ENCODE measurements at regions not wholly inside any gene's neighbourhood (a gene's known extent, or its start where the extent isn't known, plus 50 kb on each side); places are given as distances from the start of the nearest gene placed in this dataset.

DNA sequence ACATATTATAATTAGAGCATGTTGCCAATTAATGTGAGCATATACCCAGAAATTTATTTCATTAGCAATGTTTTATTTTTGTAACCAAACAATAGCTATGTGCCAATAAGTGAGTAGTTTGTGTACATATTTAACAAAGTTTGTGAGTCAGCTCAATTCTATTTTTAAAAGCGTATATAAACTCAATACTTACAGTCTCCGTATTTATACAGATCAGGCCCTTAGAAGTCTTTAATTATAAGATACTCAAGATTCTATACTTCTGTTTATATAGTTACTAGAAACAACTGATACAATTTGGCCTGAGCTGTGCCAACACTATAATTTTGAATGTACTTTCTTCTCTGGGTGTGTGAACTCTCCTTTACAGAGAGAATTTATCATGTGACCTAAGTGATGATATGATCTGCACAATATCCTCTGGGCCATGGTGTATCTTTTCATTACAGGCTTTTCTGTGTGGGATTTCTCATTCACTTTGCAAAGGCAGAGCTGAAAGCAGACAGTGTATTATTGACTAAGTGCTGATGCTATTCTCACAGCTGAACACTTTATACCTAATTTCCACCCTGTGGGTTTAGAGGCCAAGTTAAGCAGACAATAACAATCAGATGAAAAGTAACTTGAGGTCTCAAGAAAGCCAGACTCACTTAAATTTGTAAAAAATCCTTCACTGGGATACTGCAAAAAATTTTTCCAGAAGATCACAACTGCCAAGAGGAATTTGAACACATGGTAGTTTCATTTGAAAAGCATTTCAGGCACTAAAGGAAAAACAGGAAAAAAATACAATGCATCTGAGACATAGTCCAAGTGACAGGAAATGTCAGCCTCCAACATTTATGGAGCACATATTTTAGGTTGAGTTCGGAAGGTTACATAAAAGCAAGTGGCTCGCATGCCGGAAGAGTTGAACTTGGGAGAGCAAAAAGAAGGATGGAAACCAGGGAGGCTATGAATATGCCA, 277.9 kb upstream of the SEMA6D start:
- DNase-seq (ENCODE audit: low read depth, low spot score): no peak
- H3K4me3 ChIP-seq (ENCODE audit: low read length): no peak overlapping the region

DNA sequence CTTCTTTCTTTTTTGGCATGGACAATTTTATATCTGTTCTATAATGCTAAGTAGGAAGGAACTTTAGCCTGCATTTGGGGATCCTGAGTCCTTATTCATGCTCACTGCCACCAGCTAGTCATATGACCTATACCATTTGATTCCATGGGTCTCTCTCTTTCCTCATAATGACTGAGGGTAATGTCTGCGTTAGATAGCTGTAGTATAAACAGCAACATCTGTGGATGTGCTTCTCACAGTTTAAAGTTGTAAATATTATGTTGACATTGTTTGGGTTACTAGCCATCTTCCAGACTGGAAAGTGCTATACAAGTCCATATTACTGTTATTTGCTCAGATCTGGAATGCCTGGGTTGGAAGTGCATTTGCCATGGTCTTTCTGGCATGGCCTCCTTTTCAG, 274.9 kb upstream of the SEMA6D start:
- DNase-seq (ENCODE audit: low read depth, low spot score): no peak
- H3K4me3 ChIP-seq (ENCODE audit: low read length): no peak overlapping the region

DNA sequence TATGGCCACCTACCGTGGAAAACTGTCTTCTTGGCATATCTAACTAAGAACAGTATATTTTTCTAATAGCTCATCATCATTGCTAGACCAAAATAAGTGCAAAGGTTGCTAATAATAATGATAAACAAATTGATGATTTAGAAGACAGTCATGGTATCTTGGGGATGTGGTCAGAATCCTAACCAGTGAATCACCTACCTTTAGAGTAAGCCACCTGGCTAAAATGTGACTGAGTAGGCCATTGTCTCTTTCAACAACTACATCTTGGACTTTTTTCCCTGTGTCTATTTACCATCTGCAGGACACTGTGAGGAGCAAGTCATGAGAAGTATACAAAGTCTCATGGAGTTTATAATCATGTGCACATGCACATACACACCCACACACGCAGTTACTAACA, 273.5 kb upstream of the SEMA6D start:
- no peak for DNase-seq (ENCODE audit: low read depth, low spot score)
- H3K4me3 ChIP-seq (ENCODE audit: low read length): no peak overlapping the region

DNA sequence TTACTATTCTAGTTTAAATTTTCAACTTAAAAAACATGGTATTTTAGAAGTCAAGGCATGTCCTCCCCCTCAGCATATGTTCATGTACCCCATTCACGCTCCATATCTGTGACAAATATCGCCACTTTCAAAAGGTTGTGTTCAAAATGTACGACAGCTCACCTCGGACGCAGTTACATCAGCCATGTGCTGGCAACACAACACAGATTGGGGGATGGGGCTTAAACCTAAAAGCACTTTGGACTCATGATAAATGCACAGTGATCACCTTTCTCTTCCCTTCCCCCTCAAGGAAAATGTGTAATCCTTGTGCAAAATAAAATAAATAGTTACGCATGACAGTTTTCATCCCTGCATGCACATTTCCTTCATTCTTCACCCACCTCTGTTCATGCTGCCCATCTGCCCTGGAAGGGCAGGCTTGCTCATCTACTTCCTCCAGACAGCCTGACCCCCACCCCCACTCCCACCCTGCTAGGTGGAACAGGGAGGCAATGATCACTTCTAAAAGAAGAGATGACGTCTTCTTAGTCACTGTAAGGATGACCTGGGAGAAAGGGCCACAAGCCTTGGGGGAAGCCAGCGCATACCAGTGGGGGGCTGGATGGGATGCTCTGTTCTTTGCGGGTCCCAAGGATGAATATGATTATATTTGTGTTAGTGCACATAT, 271.4 kb upstream of the SEMA6D start:
- no peak overlapping the region for H3K4me3 ChIP-seq (ENCODE audit: low read length)
- no peak for DNase-seq (ENCODE audit: low read depth, low spot score)

DNA sequence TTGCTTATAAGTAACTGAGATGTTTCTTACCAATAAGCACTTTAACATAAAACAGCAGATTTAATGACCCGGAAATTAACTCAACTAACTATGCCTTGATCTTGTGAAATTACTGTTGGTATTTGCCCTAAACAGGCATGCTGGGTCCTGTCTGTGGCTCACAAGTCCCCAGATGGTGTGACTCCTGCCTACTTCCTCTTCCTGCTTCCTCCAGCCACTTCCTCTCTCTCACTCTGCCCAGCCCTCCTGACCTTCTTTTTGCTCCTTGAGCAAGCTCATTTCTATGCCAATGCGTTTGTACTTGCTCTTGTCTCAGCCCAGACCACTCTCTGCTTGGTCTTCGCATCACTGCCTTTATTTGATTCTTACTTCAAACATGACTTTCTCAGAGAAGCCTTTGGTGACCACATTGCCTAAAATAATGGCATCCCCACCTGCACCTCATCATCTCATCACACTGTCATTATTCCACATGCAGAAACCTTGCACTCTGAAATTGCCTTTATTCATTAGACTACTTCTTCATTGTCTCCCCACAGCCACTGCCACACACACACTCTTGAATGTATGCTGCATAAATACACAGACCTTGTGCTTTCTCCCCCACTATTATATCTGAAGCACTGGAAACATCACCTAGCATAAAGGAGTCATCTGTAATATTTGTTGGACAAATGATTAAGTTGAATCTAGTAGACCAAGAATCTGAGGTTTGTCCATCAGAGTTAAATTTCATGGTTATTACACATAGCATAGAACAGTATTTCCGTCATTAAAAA, 256.3 kb upstream of the SEMA6D start:
- no peak overlapping the region for H3K4me3 ChIP-seq (ENCODE audit: low read length)
- peak; percentile 3 for DNase-seq (ENCODE audit: low read depth, low spot score)

DNA sequence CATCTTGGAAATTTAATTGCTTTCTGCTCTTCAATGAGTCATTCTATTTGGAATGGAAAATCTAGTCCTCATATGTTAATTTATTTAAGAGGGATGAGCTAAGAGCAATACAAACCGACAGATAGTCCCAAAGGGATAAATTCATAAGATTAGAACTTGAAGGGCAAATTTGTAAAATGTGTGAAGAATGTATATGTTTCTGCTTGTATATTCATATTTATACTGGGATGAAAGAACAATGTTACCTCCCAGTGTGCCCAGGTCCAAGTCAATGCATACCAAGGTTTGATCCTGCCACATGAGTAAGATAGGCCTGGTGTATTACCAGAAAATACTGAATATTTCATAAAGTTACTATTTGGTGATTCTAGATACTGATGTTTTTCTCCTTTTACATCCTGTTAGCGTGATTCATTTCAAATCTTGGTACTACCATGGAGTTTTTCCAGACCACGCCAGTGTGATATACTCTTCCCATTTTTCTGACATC, 255.6 kb upstream of the SEMA6D start:
- no peak for DNase-seq (ENCODE audit: low read depth, low spot score)
- no peak overlapping the region for H3K4me3 ChIP-seq (ENCODE audit: low read length)

DNA sequence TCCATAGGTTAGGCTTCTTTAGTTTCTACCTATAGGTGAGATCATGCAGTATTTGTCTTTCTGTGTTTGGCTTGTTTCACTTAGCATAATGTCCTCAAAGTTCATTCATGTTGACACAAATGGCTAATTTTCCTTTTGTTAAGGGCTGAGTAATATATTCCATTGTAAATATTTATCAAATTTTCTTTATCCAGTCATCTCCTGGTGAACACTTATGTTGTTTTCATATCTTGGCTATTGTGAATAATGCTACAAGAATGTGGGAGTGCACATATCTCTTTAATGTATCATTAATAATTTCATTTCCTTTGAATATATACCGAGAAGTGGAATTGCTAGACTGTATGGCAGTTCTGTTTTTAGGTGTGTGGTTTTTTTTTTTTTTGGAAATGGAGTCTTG, 250.9 kb upstream of the SEMA6D start:
- no peak overlapping the region for H3K4me3 ChIP-seq (ENCODE audit: low read length)
- no peak for DNase-seq (ENCODE audit: low read depth, low spot score)

DNA sequence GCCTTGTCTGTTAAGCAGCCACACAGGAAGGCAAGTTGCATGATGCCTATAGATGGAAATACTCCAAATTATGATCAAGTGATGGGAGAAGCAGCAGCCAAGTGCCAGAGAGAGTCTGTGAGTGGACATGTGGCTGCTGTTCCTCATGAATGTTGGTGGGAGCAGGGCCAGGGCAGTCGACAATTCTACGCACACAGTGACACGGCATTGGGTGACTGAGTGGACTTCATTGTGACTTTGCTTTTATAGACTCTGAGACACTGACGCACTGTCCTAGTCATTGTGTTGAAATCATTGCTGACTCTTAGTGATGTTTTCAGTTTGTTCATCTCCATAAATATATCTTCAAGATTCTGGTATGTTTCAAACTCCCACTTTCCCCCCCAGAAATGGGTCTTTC, 246.3 kb upstream of the SEMA6D start:
- H3K4me3 ChIP-seq (ENCODE audit: low read length): no peak overlapping the region
- no peak for DNase-seq (ENCODE audit: low read depth, low spot score)

DNA sequence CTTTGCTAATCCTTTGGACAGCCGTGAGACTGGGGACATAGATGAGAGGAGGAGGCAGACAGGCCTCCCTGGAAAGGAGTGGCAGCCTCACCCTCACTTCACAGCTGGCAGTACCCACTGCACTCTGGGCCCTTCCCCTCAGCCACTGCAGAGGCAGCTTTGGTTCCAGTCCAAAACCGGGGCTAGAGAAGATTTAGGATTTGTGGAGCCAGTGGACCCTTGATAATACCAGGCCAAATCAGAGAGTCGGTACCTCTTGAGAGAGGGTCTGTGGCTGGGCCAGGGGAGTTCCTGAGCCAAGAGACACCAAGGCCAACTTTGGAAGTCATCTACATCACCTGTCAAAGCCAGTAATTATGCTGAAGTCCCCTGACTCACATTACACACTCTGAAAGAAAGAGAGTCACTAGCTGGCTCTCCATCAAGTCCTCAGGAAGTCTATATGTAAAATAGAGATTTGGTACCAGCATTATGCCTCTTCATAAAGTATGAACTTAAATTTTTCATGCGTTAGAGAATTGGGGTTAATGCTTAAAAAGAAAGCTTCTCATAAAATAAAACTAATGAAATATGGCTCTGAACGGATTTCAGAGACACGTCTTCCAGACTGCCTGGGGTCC, 244.1 kb upstream of the SEMA6D start:
- DNase-seq (ENCODE audit: low read depth, low spot score): no peak
- no peak overlapping the region for H3K4me3 ChIP-seq (ENCODE audit: low read length)

DNA sequence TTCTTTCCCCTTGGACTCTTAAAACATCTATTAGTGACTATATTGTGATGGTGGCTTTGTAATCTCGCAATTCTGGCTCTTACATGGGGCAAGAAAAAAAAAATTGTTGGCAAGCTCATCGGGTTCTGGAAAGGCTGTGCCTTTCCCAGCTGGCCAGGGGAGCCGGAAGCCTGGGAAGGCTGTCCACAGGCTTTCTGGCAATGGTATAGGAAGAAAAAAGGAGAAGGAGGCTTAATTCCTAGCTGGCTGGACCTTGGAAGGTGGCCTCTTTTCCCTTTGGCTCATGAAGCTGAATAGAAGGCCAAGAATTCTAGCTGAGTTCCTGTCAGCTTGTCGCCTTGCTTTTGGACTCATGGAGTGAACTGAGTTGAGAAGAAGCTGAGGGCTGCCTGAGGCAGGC, 243.5 kb upstream of the SEMA6D start:
- no peak overlapping the region for H3K4me3 ChIP-seq (ENCODE audit: low read length)
- no peak for DNase-seq (ENCODE audit: low read depth, low spot score)

DNA sequence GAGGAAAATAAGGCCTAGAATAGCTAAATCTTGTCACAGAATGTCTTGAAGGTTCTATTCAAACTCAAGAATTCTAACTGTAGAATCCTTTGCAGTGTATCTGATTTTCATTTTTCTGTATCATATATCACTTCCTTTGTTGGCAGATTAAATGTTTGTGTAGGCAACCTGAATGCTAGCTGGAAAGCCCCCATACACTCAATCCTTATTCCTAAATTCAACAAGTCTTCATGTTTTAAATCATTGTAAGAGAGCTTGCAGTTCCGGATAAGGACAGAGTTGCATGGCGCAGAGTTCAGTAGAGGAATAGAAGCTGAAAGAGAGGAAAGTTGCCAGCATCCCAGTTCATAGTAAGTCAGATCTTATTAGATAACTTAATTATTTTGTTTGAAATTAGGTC, 242.0 kb upstream of the SEMA6D start:
- no peak overlapping the region for H3K4me3 ChIP-seq (ENCODE audit: low read length)
- DNase-seq (ENCODE audit: low read depth, low spot score): no peak

DNA sequence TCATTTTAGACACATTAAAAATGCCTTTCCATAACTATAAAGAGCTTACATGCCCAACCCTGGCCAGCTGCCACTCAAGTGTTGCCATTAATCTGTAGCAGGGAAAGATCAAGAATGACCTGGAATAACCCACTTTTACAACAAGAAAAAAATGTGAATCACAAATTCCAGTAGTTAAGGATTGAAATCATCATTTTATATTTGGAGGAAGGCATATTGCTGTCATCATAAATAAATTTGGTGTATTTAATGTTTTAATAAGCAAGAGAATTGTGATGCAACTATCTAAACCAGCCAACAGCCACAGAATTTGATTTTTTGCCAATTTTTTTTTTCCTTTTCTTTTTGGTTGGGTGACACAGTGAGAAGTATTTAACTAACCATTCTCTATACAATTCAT, 240.0 kb upstream of the SEMA6D start:
- H3K4me3 ChIP-seq (ENCODE audit: low read length): no peak overlapping the region
- no peak for DNase-seq (ENCODE audit: low read depth, low spot score)

DNA sequence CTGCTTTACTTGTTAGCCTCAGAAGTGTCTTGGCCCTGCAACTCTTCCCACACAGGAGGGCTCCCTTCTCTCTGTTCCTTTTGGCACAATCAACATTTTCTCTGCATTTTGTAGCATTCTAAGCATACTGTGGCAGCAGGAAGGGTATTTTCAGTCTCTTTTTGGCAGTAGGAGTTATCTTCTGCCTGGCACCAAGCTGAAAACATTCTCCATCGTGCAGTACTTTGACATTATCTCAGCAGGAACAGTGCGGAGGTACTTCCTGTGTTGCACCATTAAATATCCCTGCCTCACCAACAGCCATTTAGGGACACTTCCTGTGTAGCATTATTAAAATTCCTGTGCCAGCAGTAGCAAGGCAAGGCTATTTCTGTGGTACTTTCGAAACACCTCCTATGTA, 233.2 kb upstream of the SEMA6D start:
- no peak overlapping the region for H3K4me3 ChIP-seq (ENCODE audit: low read length)
- peak; percentile 6 for DNase-seq (ENCODE audit: low read depth, low spot score)

DNA sequence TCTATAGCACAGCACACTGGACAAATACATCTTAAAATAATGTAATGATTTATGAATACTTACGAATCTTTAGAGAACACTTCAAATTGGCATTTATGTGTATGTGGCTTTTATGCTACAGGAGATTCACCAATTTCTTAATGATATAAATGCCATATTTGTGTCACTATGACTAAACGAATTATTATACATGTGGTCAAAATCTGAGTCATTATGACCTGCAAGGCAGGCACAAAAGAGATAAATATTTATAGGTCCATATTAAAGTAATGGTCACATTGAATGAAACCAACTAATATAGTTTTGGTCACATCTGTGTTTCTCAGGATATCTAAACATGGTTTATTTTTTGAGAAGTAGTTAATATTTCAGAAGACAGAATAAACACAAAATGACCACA, 232.3 kb upstream of the SEMA6D start:
- H3K4me3 ChIP-seq (ENCODE audit: low read length): no peak overlapping the region
- DNase-seq (ENCODE audit: low read depth, low spot score): no peak

DNA sequence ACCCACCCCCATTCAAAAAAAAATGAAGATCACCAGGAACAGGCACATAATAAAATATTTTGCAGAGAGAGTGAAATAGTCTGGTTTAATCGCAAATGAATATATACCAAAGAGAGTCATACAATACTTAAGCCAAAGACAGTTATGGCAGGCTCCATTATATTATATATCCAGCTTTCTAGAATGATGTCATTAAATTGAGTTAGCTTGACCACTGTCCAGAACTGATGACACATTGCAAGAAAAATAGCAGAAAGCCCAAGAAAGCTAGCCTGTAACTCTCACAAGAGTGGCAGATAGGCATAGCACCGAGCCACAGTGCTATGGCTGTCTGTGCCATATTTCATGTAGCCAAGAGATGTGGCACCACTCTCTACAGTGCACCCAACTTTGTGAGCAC, 231.9 kb upstream of the SEMA6D start:
- DNase-seq (ENCODE audit: low read depth, low spot score): no peak
- H3K4me3 ChIP-seq (ENCODE audit: low read length): no peak overlapping the region

DNA sequence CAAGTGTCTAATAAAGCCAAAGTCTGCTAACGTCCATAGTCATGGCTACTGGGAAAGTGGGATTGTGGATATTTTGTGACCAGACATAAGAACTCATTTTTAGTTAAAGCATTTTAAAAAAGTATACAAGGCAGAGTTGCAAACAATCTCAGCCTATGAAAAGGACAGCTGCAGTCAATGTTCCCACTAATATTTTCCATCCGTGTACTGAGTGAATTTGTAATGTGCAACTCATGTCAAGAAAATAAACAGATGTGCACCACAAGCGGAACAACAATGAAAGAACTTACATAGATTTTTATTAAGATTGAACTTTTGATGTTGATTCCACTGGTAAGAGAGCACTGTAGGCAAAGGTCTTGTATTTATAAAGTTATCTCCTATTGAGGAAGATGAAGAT, 231.3 kb upstream of the SEMA6D start:
- H3K4me3 ChIP-seq (ENCODE audit: low read length): no peak overlapping the region
- DNase-seq (ENCODE audit: low read depth, low spot score): no peak

DNA sequence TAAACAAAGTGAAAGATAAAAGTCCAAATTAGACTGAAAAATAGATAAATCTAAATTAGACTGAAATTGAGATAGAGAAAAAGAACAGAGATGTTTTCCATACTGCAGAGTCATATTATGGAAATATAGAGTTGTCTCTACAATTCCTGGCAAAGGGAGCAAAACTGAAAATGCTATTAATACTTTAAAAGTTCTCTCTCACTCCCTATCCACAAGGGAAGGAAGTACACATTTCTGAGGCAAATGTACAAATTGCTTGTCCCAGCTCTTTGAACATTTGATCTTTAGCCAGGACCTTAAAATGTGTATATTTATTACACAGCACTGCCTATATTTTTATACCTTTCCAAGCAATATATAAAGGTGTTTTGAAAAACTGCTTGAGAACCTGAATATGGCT, 225.1 kb upstream of the SEMA6D start:
- no peak for DNase-seq (ENCODE audit: low read depth, low spot score)
- no peak overlapping the region for H3K4me3 ChIP-seq (ENCODE audit: low read length)

DNA sequence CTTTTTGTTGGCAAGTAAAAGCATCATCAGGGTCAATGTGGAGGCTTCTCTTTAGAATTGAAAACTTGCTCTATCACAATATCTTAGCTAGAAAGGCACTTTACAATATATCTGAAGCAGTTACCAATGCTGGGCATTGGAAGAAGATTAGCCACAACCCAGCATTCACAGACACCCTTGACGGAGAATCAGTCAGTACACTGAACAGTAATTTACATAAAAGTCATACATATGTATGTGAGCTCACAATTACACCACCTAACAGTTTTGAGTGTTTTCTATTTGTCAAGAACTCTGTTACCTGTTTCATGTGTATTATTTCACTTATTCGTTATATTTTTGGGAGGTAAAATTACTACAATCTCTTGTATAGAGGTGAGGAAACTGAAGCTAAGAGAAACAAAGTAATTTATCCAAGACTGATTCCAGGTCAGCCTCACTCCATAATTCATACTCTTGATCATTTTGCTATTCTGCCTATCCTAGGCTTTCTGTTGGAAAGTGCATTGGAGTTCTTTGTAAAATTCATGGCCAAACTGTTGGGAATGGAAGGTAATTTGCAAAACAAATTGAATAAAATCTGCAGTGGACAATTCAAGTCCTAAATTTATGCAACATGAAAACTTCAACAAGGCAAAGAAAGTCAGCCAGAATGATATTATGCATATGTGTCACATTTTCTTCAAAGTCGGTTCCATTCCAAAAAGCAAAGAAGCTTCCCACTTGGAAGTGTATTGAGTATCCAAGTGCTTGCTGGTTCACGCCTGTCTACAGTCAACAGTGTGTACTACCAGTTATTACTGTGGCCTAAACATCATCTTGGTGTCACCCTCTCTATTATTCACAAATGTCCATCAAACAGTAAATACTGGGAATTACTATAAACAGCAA, 223.7 kb upstream of the SEMA6D start:
- no peak for DNase-seq (ENCODE audit: low read depth, low spot score)
- H3K4me3 ChIP-seq (ENCODE audit: low read length): no peak overlapping the region

Data from Jurkat, Clone E6-1 (cell line).